ENCODE measurements at regions not wholly inside any gene's neighbourhood (a gene's known extent, or its start where the extent isn't known, plus 50 kb on each side); places are given as distances from the start of the nearest gene placed in this dataset.

DNA sequence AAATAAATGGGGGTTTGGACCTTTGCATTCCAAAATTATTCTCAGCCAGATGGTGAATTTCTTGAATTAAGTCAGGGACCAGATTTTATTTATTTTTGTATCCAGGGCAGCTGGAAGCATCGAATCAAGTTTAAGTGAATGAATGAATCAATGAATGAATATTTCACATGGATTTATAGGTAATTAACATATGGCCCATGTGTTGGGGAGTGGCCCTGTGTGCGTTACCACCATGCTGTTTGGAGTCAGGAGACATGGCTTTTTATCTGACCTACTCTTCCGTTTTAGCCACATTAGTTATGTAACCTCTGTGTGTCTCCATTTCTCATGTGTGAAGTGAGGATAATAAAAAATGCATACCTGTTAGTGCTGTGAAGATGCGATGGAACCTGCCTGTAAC lies 213.5 kb downstream of the CDH26 start:
- Histone ChIP-seq H2AFZ (ENCODE audit: low read depth, low read length) (no peak overlapping the region), H3K79me2 (ENCODE audit: insufficient read depth, low read length) (no peaks in the 10 kb centered on the region), H3K4me1 (ENCODE audit: insufficient read depth, low read length) (no peaks in the 10 kb centered on the region), H3K4me2 (ENCODE audit: low read length) (no peak overlapping the region), H4K20me1 (ENCODE audit: insufficient read depth, low read length) (no peaks in the 10 kb centered on the region), H3K9me3 (ENCODE audit: insufficient read depth, low read depth, low read length) (no peaks in the 10 kb centered on the region), H3K36me3 (ENCODE audit: insufficient read depth, low read length) (no peaks in the 10 kb centered on the region), H3K27me3 (ENCODE audit: insufficient read depth, low read length) (no peaks in the 10 kb centered on the region), H3K9ac (ENCODE audit: low read length) (no peak overlapping the region), H3K4me3 (ENCODE audit: insufficient read depth, low read depth, low read length) (no peak overlapping the region), H3K27ac (ENCODE audit: low read depth, low read length) (no peak overlapping the region)
- Mint-ChIP-seq H3K27me3 (ENCODE audit: low read depth, unreplicated experiment) (no peaks in the 10 kb centered on the region), H3K9me3 (ENCODE audit: unreplicated experiment) (no peaks in the 10 kb centered on the region), H3K27ac (ENCODE audit: unreplicated experiment) (no peak overlapping the region), H3K4me3 (ENCODE audit: unreplicated experiment) (no peak overlapping the region), H3K36me3 (ENCODE audit: low read depth, unreplicated experiment) (no peaks in the 10 kb centered on the region), H3K4me1 (ENCODE audit: low read depth, unreplicated experiment) (no peaks in the 10 kb centered on the region)
- DNase-seq (ENCODE audit: low read depth) (no peak), FAIRE-seq (no peak)
- no peak for TF ChIP-seq EZH2 (IDR thresholded peaks at IDR 0.05; ENCODE audit: insufficient read depth, low read length)
- TF ChIP-seq, protein P1, sequence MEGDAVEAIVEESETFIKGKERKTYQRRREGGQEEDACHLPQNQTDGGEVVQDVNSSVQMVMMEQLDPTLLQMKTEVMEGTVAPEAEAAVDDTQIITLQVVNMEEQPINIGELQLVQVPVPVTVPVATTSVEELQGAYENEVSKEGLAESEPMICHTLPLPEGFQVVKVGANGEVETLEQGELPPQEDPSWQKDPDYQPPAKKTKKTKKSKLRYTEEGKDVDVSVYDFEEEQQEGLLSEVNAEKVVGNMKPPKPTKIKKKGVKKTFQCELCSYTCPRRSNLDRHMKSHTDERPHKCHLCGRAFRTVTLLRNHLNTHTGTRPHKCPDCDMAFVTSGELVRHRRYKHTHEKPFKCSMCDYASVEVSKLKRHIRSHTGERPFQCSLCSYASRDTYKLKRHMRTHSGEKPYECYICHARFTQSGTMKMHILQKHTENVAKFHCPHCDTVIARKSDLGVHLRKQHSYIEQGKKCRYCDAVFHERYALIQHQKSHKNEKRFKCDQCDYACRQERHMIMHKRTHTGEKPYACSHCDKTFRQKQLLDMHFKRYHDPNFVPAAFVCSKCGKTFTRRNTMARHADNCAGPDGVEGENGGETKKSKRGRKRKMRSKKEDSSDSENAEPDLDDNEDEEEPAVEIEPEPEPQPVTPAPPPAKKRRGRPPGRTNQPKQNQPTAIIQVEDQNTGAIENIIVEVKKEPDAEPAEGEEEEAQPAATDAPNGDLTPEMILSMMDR (IDR thresholded peaks at IDR 0.05; ENCODE audit: insufficient read depth, low read depth, low read length), result no peak

DNA sequence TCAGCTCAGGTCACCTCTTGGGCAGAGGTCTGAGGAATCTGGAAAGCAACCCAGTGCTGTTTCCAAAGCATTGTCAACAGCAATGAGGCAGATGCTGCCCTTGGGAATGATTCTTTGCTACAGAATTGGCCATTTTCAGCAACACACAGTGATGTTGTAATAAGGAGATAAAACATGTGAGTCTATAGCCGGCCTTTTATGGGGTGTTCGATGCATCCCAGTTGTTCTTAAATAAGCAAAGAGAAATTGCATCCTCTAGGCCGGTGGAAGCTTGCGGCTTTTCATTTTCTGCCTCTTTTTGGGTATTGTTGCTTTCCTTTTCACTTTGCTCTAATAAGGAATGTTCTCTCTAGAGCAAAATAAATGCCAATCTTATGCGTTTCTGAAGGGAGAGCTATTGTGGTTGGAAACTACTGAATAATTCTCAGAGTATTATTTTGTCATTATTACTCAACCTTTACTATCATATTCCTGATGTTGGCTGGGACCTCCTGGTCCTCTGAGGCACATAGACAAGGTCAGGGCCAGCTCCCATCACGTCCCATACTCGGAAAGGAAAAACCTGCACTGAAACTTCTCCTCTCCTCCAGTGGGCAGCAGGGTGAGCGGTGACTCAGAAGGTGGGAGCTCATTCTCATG lies 214.2 kb downstream of the CDH26 start:
- H3K9ac ChIP-seq (ENCODE audit: low read length), result no peak overlapping the region
- no peak overlapping the region for H3K4me3 Mint-ChIP-seq (ENCODE audit: unreplicated experiment)
- H3K27me3 Mint-ChIP-seq (ENCODE audit: low read depth, unreplicated experiment), result peaks cover 2% of the 10 kb centered on the region
- no peaks in the 10 kb centered on the region for H3K9me3 ChIP-seq (ENCODE audit: insufficient read depth, low read depth, low read length)
- H3K4me3 ChIP-seq (ENCODE audit: insufficient read depth, low read depth, low read length), result no peak overlapping the region
- no peak overlapping the region for H3K4me2 ChIP-seq (ENCODE audit: low read length)
- DNase-seq (ENCODE audit: low read depth) (no peak), FAIRE-seq (no peak)
- H3K27ac ChIP-seq (ENCODE audit: low read depth, low read length), result no peak overlapping the region
- TF ChIP-seq, protein P1 (IDR thresholded peaks at IDR 0.05; ENCODE audit: insufficient read depth, low read depth, low read length), result no peak
- TF ChIP-seq EZH2 (IDR thresholded peaks at IDR 0.05; ENCODE audit: insufficient read depth, low read length), result no peak
- H3K36me3 Mint-ChIP-seq (ENCODE audit: low read depth, unreplicated experiment), result no peaks in the 10 kb centered on the region
- H3K27me3 ChIP-seq (ENCODE audit: insufficient read depth, low read length), result no peaks in the 10 kb centered on the region
- H3K9me3 Mint-ChIP-seq (ENCODE audit: unreplicated experiment), result no peaks in the 10 kb centered on the region
- H3K79me2 ChIP-seq (ENCODE audit: insufficient read depth, low read length), result no peaks in the 10 kb centered on the region
- no peak overlapping the region for H2AFZ ChIP-seq (ENCODE audit: low read depth, low read length)
- H3K27ac Mint-ChIP-seq (ENCODE audit: unreplicated experiment), result no peak overlapping the region
- no peaks in the 10 kb centered on the region for H4K20me1 ChIP-seq (ENCODE audit: insufficient read depth, low read length)
- H3K4me1 ChIP-seq (ENCODE audit: insufficient read depth, low read length), result no peaks in the 10 kb centered on the region
- H3K36me3 ChIP-seq (ENCODE audit: insufficient read depth, low read length), result no peaks in the 10 kb centered on the region
- no peaks in the 10 kb centered on the region for H3K4me1 Mint-ChIP-seq (ENCODE audit: low read depth, unreplicated experiment)

DNA sequence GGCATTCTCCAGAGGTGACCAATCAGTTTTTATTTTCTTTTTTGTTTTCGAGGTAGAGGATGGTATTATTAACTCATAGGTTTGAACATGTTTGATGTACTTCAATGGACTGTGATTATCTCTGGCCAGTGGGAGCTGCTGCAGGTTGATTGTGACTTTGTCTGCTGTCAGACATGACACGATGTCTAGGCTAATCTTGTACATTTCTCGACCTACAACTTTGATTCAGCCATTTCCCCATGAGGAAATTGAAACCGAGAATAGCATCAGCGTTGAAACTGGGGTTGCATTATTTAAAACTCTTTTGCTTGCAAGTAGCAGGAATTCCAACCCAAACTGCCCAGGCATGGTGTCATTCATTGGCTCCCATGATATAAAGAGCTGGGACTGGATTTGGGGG lies 218.9 kb downstream of the CDH26 start:
- Histone ChIP-seq H3K9me3 (ENCODE audit: insufficient read depth, low read depth, low read length) (no peaks in the 10 kb centered on the region), H3K36me3 (ENCODE audit: insufficient read depth, low read length) (no peaks in the 10 kb centered on the region), H3K79me2 (ENCODE audit: insufficient read depth, low read length) (no peaks in the 10 kb centered on the region), H4K20me1 (ENCODE audit: insufficient read depth, low read length) (no peaks in the 10 kb centered on the region), H3K27me3 (ENCODE audit: insufficient read depth, low read length) (no peaks in the 10 kb centered on the region), H3K9ac (ENCODE audit: low read length) (no peak overlapping the region), H2AFZ (ENCODE audit: low read depth, low read length) (no peak overlapping the region), H3K4me3 (ENCODE audit: insufficient read depth, low read depth, low read length) (no peak overlapping the region), H3K4me2 (ENCODE audit: low read length) (no peak overlapping the region), H3K27ac (ENCODE audit: low read depth, low read length) (no peak overlapping the region), H3K4me1 (ENCODE audit: insufficient read depth, low read length) (no peaks in the 10 kb centered on the region)
- no peak for DNase-seq (ENCODE audit: low read depth)
- Mint-ChIP-seq H3K9me3 (ENCODE audit: unreplicated experiment) (no peaks in the 10 kb centered on the region), H3K27me3 (ENCODE audit: low read depth, unreplicated experiment) (peaks cover 23% of the 10 kb centered on the region), H3K4me1 (ENCODE audit: low read depth, unreplicated experiment) (no peaks in the 10 kb centered on the region), H3K4me3 (ENCODE audit: unreplicated experiment) (no peak overlapping the region), H3K27ac (ENCODE audit: unreplicated experiment) (no peak overlapping the region), H3K36me3 (ENCODE audit: low read depth, unreplicated experiment) (no peaks in the 10 kb centered on the region)
- TF ChIP-seq EZH2 (IDR thresholded peaks at IDR 0.05; ENCODE audit: insufficient read depth, low read length), result no peak
- TF ChIP-seq, protein P1 (IDR thresholded peaks at IDR 0.05; ENCODE audit: insufficient read depth, low read depth, low read length), result no peak
- FAIRE-seq, result no peak

Data from astrocyte (in vitro differentiated cells and primary cell).